ENCODE measurements at regions not wholly inside any gene's neighbourhood (a gene's known extent, or its start where the extent isn't known, plus 50 kb on each side); places are given as distances from the start of the nearest gene placed in this dataset.

GRCh38 chr7:125386211-125386610 lies 456.6 kb upstream of the POT1 start:
- intact Hi-C loops (cut with DNase I), result no loop called here
- no peak overlapping the region for H3K4me3 ChIP-seq (ENCODE audit: low read length in 2 of 2)
- 55 to 59% methylated on average over 3 of the region's 3 CpGs for WGBS, 2 donors
- ATAC-seq (ENCODE audit: low FRiP score) (no peak), DNase-seq (no peak)
- no peaks in the 10 kb centered on the region for H3K27me3 ChIP-seq (ENCODE audit: control insufficient read depth in 1 of 2, insufficient read depth in 2 of 2, low read length in 1 of 2)
- H3K27ac ChIP-seq (ENCODE audit: low read depth in 1 of 2, low read length in 2 of 2), result no peak overlapping the region
- no peaks in the 10 kb centered on the region for H3K9me3 ChIP-seq (ENCODE audit: control insufficient read depth, low read length)
- no peaks in the 10 kb centered on the region for H3K36me3 ChIP-seq (ENCODE audit: control insufficient read depth in 1 of 2, insufficient read depth in 2 of 2, low read length in 1 of 2)
- no peaks in the 10 kb centered on the region for H3K4me1 ChIP-seq (ENCODE audit: control insufficient read depth in 1 of 2, insufficient read depth in 2 of 2, low read length in 2 of 2)

GRCh38 chr7:125383324-125383723 lies 453.7 kb upstream of the POT1 start:
- H3K4me3 ChIP-seq (ENCODE audit: low read length in 2 of 2), result no peak overlapping the region
- H3K4me1 ChIP-seq (ENCODE audit: control insufficient read depth in 1 of 2, insufficient read depth in 2 of 2, low read length in 2 of 2), result no peaks in the 10 kb centered on the region
- no peaks in the 10 kb centered on the region for H3K36me3 ChIP-seq (ENCODE audit: control insufficient read depth in 1 of 2, insufficient read depth in 2 of 2, low read length in 1 of 2)
- DNase-seq (no peak), ATAC-seq (ENCODE audit: low FRiP score) (no peak)
- no peaks in the 10 kb centered on the region for H3K27me3 ChIP-seq (ENCODE audit: control insufficient read depth in 1 of 2, insufficient read depth in 2 of 2, low read length in 1 of 2)
- H3K9me3 ChIP-seq (ENCODE audit: control insufficient read depth, low read length), result no peaks in the 10 kb centered on the region
- no peak overlapping the region for H3K27ac ChIP-seq (ENCODE audit: low read depth in 1 of 2, low read length in 2 of 2)
- WGBS, 2 donors, result 26 to 34% methylated on average over 2 of the region's 2 CpGs
- intact Hi-C loops (cut with DNase I), result no loop called here

GRCh38 chr7:125382401-125382800 lies 452.8 kb upstream of the POT1 start:
- H3K27me3 ChIP-seq (ENCODE audit: control insufficient read depth in 1 of 2, insufficient read depth in 2 of 2, low read length in 1 of 2), result no peaks in the 10 kb centered on the region
- H3K4me3 ChIP-seq (ENCODE audit: low read length in 2 of 2), result no peak overlapping the region
- ATAC-seq (ENCODE audit: low FRiP score), result no peak
- H3K9me3 ChIP-seq (ENCODE audit: control insufficient read depth, low read length), result no peaks in the 10 kb centered on the region
- intact Hi-C loops (cut with DNase I), result no loop called here
- WGBS, 2 donors, result 87 to 90% methylated on average over 1 of the region's 1 CpG
- DNase-seq, result no peak
- H3K36me3 ChIP-seq (ENCODE audit: control insufficient read depth in 1 of 2, insufficient read depth in 2 of 2, low read length in 1 of 2), result no peaks in the 10 kb centered on the region
- H3K27ac ChIP-seq (ENCODE audit: low read depth in 1 of 2, low read length in 2 of 2), result no peak overlapping the region
- H3K4me1 ChIP-seq (ENCODE audit: control insufficient read depth in 1 of 2, insufficient read depth in 2 of 2, low read length in 2 of 2), result no peaks in the 10 kb centered on the region

- 38 to 40% methylated on average over 3 of the region's 3 CpGs for WGBS, 2 donors
- H3K27me3 ChIP-seq (ENCODE audit: control insufficient read depth in 1 of 2, insufficient read depth in 2 of 2, low read length in 1 of 2), result no peaks in the 10 kb centered on the region
Observed at GRCh38 chr7:125375942-125376341, 446.3 kb upstream of the POT1 start.

GRCh38 chr7:125370502-125370901 lies 440.9 kb upstream of the POT1 start:
- H3K4me3 ChIP-seq (ENCODE audit: low read length in 2 of 2), result no peak overlapping the region

More at GRCh38 chr7:125375942-125376341, 446.3 kb upstream of the POT1 start:
- H3K9me3 ChIP-seq (ENCODE audit: control insufficient read depth, low read length), result no peaks in the 10 kb centered on the region
- no peak for DNase-seq
- ATAC-seq (ENCODE audit: low FRiP score), result no peak
- no peaks in the 10 kb centered on the region for H3K36me3 ChIP-seq (ENCODE audit: control insufficient read depth in 1 of 2, insufficient read depth in 2 of 2, low read length in 1 of 2)
- H3K4me3 ChIP-seq (ENCODE audit: low read length in 2 of 2), result no peak overlapping the region
- H3K27ac ChIP-seq (ENCODE audit: low read depth in 1 of 2, low read length in 2 of 2), result no peak overlapping the region
- no peaks in the 10 kb centered on the region for H3K4me1 ChIP-seq (ENCODE audit: control insufficient read depth in 1 of 2, insufficient read depth in 2 of 2, low read length in 2 of 2)
- intact Hi-C loops (cut with DNase I), result no loop called here

GRCh38 chr7:125363873-125364272 lies 434.2 kb upstream of the POT1 start:
- H3K9me3 ChIP-seq (ENCODE audit: control insufficient read depth, low read length), result no peaks in the 10 kb centered on the region
- no peaks in the 10 kb centered on the region for H3K36me3 ChIP-seq (ENCODE audit: control insufficient read depth in 1 of 2, insufficient read depth in 2 of 2, low read length in 1 of 2)
- ATAC-seq (ENCODE audit: low FRiP score), result no peak
- no peaks in the 10 kb centered on the region for H3K27me3 ChIP-seq (ENCODE audit: control insufficient read depth in 1 of 2, insufficient read depth in 2 of 2, low read length in 1 of 2)
- DNase-seq, result no peak
- WGBS, 2 donors, result 21 to 28% methylated on average over 4 of the region's 4 CpGs
- H3K4me3 ChIP-seq (ENCODE audit: low read length in 2 of 2), result no peak overlapping the region
- intact Hi-C loops (cut with DNase I), result no loop called here
- H3K4me1 ChIP-seq (ENCODE audit: control insufficient read depth in 1 of 2, insufficient read depth in 2 of 2, low read length in 2 of 2), result no peaks in the 10 kb centered on the region
- H3K27ac ChIP-seq (ENCODE audit: low read depth in 1 of 2, low read length in 2 of 2), result no peak overlapping the region

More at GRCh38 chr7:125370502-125370901, 440.9 kb upstream of the POT1 start:
- H3K4me1 ChIP-seq (ENCODE audit: control insufficient read depth in 1 of 2, insufficient read depth in 2 of 2, low read length in 2 of 2), result no peaks in the 10 kb centered on the region
- H3K27me3 ChIP-seq (ENCODE audit: control insufficient read depth in 1 of 2, insufficient read depth in 2 of 2, low read length in 1 of 2), result no peaks in the 10 kb centered on the region
- no peak overlapping the region for H3K27ac ChIP-seq (ENCODE audit: low read depth in 1 of 2, low read length in 2 of 2)
- DNase-seq (no peak), ATAC-seq (ENCODE audit: low FRiP score) (no peak)
- WGBS, 2 donors, result 65 to 68% methylated on average over 2 of the region's 2 CpGs
- intact Hi-C loops (cut with DNase I), result no loop called here
- H3K36me3 ChIP-seq (ENCODE audit: control insufficient read depth in 1 of 2, insufficient read depth in 2 of 2, low read length in 1 of 2), result no peaks in the 10 kb centered on the region
- no peaks in the 10 kb centered on the region for H3K9me3 ChIP-seq (ENCODE audit: control insufficient read depth, low read length)

- WGBS, 2 donors, result 52 to 56% methylated on average over 3 of the region's 3 CpGs
- no peaks in the 10 kb centered on the region for H3K4me1 ChIP-seq (ENCODE audit: control insufficient read depth in 1 of 2, insufficient read depth in 2 of 2, low read length in 2 of 2)
Observed at GRCh38 chr7:125358551-125359167, 429.0 kb upstream of the POT1 start.

GRCh38 chr7:125357676-125358455 lies 428.2 kb upstream of the POT1 start:
- no peak for DNase-seq
- 62 to 65% methylated on average over 1 of the region's 1 CpG for WGBS, 2 donors
- no peak overlapping the region for H3K27ac ChIP-seq (ENCODE audit: low read depth in 1 of 2, low read length in 2 of 2)

More at GRCh38 chr7:125358551-125359167, 429.0 kb upstream of the POT1 start:
- Histone ChIP-seq H3K36me3 (ENCODE audit: control insufficient read depth in 1 of 2, insufficient read depth in 2 of 2, low read length in 1 of 2) (no peaks in the 10 kb centered on the region), H3K27ac (ENCODE audit: low read depth in 1 of 2, low read length in 2 of 2) (no peak overlapping the region), H3K9me3 (ENCODE audit: control insufficient read depth, low read length) (no peaks in the 10 kb centered on the region), H3K4me3 (ENCODE audit: low read length in 2 of 2) (no peak overlapping the region), H3K27me3 (ENCODE audit: control insufficient read depth in 1 of 2, insufficient read depth in 2 of 2, low read length in 1 of 2) (no peaks in the 10 kb centered on the region)
- no peak for ATAC-seq (ENCODE audit: low FRiP score)
- no peak for DNase-seq
- intact Hi-C loops (cut with DNase I), result no loop called here

GRCh38 chr7:125355899-125356298 lies 426.3 kb upstream of the POT1 start:
- 20 to 27% methylated on average over 6 of the region's 6 CpGs for WGBS, 2 donors
- ATAC-seq (ENCODE audit: low FRiP score) (no peak), DNase-seq (no peak)

More at GRCh38 chr7:125357676-125358455, 428.2 kb upstream of the POT1 start:
- ATAC-seq (ENCODE audit: low FRiP score), result no peak
- Histone ChIP-seq H3K4me3 (ENCODE audit: low read length in 2 of 2) (no peak overlapping the region), H3K4me1 (ENCODE audit: control insufficient read depth in 1 of 2, insufficient read depth in 2 of 2, low read length in 2 of 2) (no peaks in the 10 kb centered on the region), H3K9me3 (ENCODE audit: control insufficient read depth, low read length) (no peaks in the 10 kb centered on the region), H3K36me3 (ENCODE audit: control insufficient read depth in 1 of 2, insufficient read depth in 2 of 2, low read length in 1 of 2) (no peaks in the 10 kb centered on the region), H3K27me3 (ENCODE audit: control insufficient read depth in 1 of 2, insufficient read depth in 2 of 2, low read length in 1 of 2) (no peaks in the 10 kb centered on the region)
- intact Hi-C loops (cut with DNase I), result no loop called here

More at GRCh38 chr7:125355899-125356298, 426.3 kb upstream of the POT1 start:
- no peaks in the 10 kb centered on the region for H3K4me1 ChIP-seq (ENCODE audit: control insufficient read depth in 1 of 2, insufficient read depth in 2 of 2, low read length in 2 of 2)
- no peaks in the 10 kb centered on the region for H3K27me3 ChIP-seq (ENCODE audit: control insufficient read depth in 1 of 2, insufficient read depth in 2 of 2, low read length in 1 of 2)
- no peaks in the 10 kb centered on the region for H3K9me3 ChIP-seq (ENCODE audit: control insufficient read depth, low read length)
- intact Hi-C loops (cut with DNase I), result no loop called here
- H3K4me3 ChIP-seq (ENCODE audit: low read length in 2 of 2), result no peak overlapping the region
- H3K36me3 ChIP-seq (ENCODE audit: control insufficient read depth in 1 of 2, insufficient read depth in 2 of 2, low read length in 1 of 2), result no peaks in the 10 kb centered on the region
- H3K27ac ChIP-seq (ENCODE audit: low read depth in 1 of 2, low read length in 2 of 2), result no peak overlapping the region

All from aorta (tissue), 5 donors.